HCT116 (cell line): ENCODE measurements at regions not wholly inside any gene's neighbourhood (a gene's known extent, or its start where the extent isn't known, plus 50 kb on each side); places are given as distances from the start of the nearest gene placed in this dataset.

Experiments
- ATAC-seq: fragments of 200-7000 bp; cut with Tn5 transposase; 2 replicates; pipeline ENCODE4 v1.9.1; 2020; ENCODE audit warnings: mild to moderate bottlenecking, moderate library complexity
- BruUV-seq: library from RNA; stranded (reverse); fragments of 400-500 nt; replicated peaks from 2 replicates; lab custom pipeline; 2021; lab: Mats Ljungman, UMichigan
- CTCF ChIA-PET: fragments of 300-600 bp; sonication (Branson Sonifier 250); formaldehyde crosslinking; loops from one replicate; lab custom pipeline; 2021; ENCODE audit warnings: antibody characterized with exemption; lab: Charles Lee
- POLR2A ChIA-PET: fragments of 300-600, 350-600 bp; sonication (Branson Sonifier 250); formaldehyde crosslinking; loops from one replicate; lab custom pipeline; 2021; ENCODE audit warnings: antibody characterized with exemption; lab: Charles Lee
- RAD21 ChIA-PET, 2 experiments: fragments of 300-600 bp; sonication (Branson Sonifier 250); formaldehyde crosslinking; loops; one replicate each; lab custom pipeline; 2023; ENCODE audit warnings: low total read pairs in 2 of 2; ENCODE audit not compliant: uncharacterized antibody in 2 of 2, unreplicated experiment in 2 of 2, low non-redundant PET in 1 of 2; lab: Charles Lee
- DNase-seq: peaks from one replicate; pipeline ENCODE4 v3.0.0-alpha.2; 2010; ENCODE audit warnings: low read depth, low spot score
- H2AFZ ChIP-seq: fragments of 200-600 bp; shearing (Covaris generic), sonication (generic); 2 replicates; pipeline ENCODE4 v1.6.1; 2017; ENCODE audit warnings: low read depth, mixed run types, mixed read lengths, antibody characterized with exemption, low read length; ENCODE audit not compliant: poor library complexity, severe bottlenecking
- H3K27ac ChIP-seq: 2 replicates; pipeline ENCODE4 v1.5.1; 2012; ENCODE audit warnings: low read depth, low read length
- H3K27me3 ChIP-seq: fragments of 200-600 bp; sonication (generic); 2 replicates; pipeline ENCODE4 v1.6.1; 2016; ENCODE audit warnings: mixed run types, low read length, mixed read lengths; ENCODE audit not compliant: insufficient read depth
- H3K36me3 ChIP-seq, 2 experiments: fragments of 200-500 bp in 1 of 2; fragments of 200-600 bp in 1 of 2; sonication (Bioruptor generic) in 1 of 2; sonication (generic) in 1 of 2; 2 replicates each; pipeline versions ENCODE4 v1.5.1 to v1.6.1; 2014 to 2016; ENCODE audit warnings: low read length in 2 of 2, inconsistent platforms in 1 of 2, mixed read lengths in 1 of 2, mixed run types in 1 of 2; ENCODE audit not compliant: insufficient read depth in 2 of 2, control insufficient read depth in 1 of 2
- H3K4me1 ChIP-seq, 2 experiments: fragments of 200-600 bp in 1 of 2; sonication (generic) in 1 of 2; 2 replicates each; pipeline versions ENCODE4 v1.5.1 to v1.6.1; 2012 to 2017; ENCODE audit warnings: low read length in 2 of 2, inconsistent platforms in 1 of 2, mild to moderate bottlenecking in 1 of 2, mixed read lengths in 1 of 2, mixed run types in 1 of 2, moderate library complexity in 1 of 2; ENCODE audit not compliant: insufficient read depth in 2 of 2, control insufficient read depth in 1 of 2
- H3K4me2 ChIP-seq: fragments of 200-600 bp; sonication (generic); 2 replicates; pipeline ENCODE4 v1.6.1; 2017; ENCODE audit warnings: mixed run types, low read length, mixed read lengths
- H3K4me3 ChIP-seq, 2 experiments: fragments of 200-600 bp in 1 of 2; sonication (generic) in 1 of 2; replicated peaks in 1 of 2; 2 replicates each; pipeline ENCODE4 v1.5.1; 2011 to 2016; ENCODE audit warnings: low read length in 2 of 2, control low read depth in 1 of 2, low read depth in 1 of 2, mild to moderate bottlenecking in 1 of 2, mixed read lengths in 1 of 2, mixed run types in 1 of 2
- H3K79me2 ChIP-seq: fragments of 200-600 bp; sonication (generic); 2 replicates; pipeline ENCODE4 v1.6.1; 2017; ENCODE audit warnings: mild to moderate bottlenecking, mixed run types, low read length, moderate library complexity, mixed read lengths; ENCODE audit not compliant: insufficient read depth
- H3K9ac ChIP-seq: fragments of 200-600 bp; sonication (generic); 2 replicates; pipeline ENCODE4 v1.6.1; 2016; ENCODE audit warnings: low read length, mixed read lengths
- H3K9me2 ChIP-seq: fragments of 200-600 bp; sonication (generic), shearing (Covaris generic); 2 replicates; pipeline ENCODE4 v1.6.1; 2017; ENCODE audit warnings: mixed run types, mild to moderate bottlenecking, moderate library complexity; ENCODE audit not compliant: insufficient read depth
- H3K9me3 ChIP-seq, 2 experiments: fragments of 200-500 bp in 1 of 2; fragments of 200-600 bp in 1 of 2; sonication (Bioruptor generic) in 1 of 2; sonication (generic) in 1 of 2; 2 replicates each; pipeline ENCODE4 v1.6.1; 2014 to 2017; ENCODE audit warnings: low read length in 2 of 2, mixed read lengths in 2 of 2, inconsistent platforms in 1 of 2, low read depth in 1 of 2, mild to moderate bottlenecking in 1 of 2, mixed run types in 1 of 2, moderate library complexity in 1 of 2; ENCODE audit not compliant: control insufficient read depth in 1 of 2, insufficient read depth in 1 of 2
- H4K20me1 ChIP-seq: fragments of 200-600 bp; sonication (generic), shearing (Covaris generic); 2 replicates; pipeline ENCODE4 v1.6.1; 2017; ENCODE audit warnings: mixed run types, mild to moderate bottlenecking, moderate library complexity; ENCODE audit not compliant: insufficient read depth
- ATF3 ChIP-seq: IDR thresholded peaks from 2 replicates; pipeline ENCODE4 v1.6.1; 2012
- CBX3 ChIP-seq: IDR thresholded peaks from 2 replicates; pipeline ENCODE4 v1.6.1; 2012; ENCODE audit warnings: low read depth
- CEBPB ChIP-seq: IDR thresholded peaks from 2 replicates; pipeline ENCODE4 v1.6.1; 2012; ENCODE audit warnings: low read depth
- EZH2phosphoT487 ChIP-seq: fragments of 200-600 bp; IDR thresholded peaks from 2 replicates; pipeline ENCODE4 v1.6.1; 2018; ENCODE audit warnings: antibody characterized with exemption, borderline replicate concordance
- POLR2AphosphoS5 ChIP-seq: IDR thresholded peaks from 2 replicates; pipeline ENCODE4 v1.6.1; 2011; ENCODE audit warnings: mild to moderate bottlenecking, low read depth, low read length, moderate library complexity
- REST ChIP-seq: IDR thresholded peaks from 2 replicates; pipeline ENCODE4 v1.6.1; 2012; ENCODE audit warnings: low read depth
- SP1 ChIP-seq: IDR thresholded peaks from 2 replicates; pipeline ENCODE4 v1.6.1; 2012; ENCODE audit warnings: low read depth
- SRF ChIP-seq: IDR thresholded peaks from 2 replicates; pipeline ENCODE4 v1.6.1; 2012; ENCODE audit warnings: low read depth
- ZBTB33 ChIP-seq: IDR thresholded peaks from 2 replicates; pipeline ENCODE4 v1.6.1; 2011; ENCODE audit warnings: mild to moderate bottlenecking, low read length, moderate library complexity; ENCODE audit not compliant: insufficient replicate concordance; ENCODE audit errors: extremely low read depth
- ZNF274 ChIP-seq: fragments of 200-500 bp; sonication (Bioruptor generic); IDR thresholded peaks from 2 replicates; pipeline ENCODE4 v1.6.1; 2014; ENCODE audit warnings: mild to moderate bottlenecking, low read depth, low read length, inconsistent platforms
- intact Hi-C: fragments of 100-400 bp; cut with micrococcal nuclease; formaldehyde crosslinking; loops from 2 replicates; pipeline ENCODE4 v1.10.0; 2022

- ATAC-seq (no peak), DNase-seq (no peak)
- H3K36me3 ChIP-seq = no peaks in the 10 kb centered on the region
- H3K4me3 ChIP-seq = no peak overlapping the region
- H3K9ac ChIP-seq = no peak overlapping the region
- H3K4me2 ChIP-seq = no peak overlapping the region
- H3K9me3 ChIP-seq = no peaks in the 10 kb centered on the region
- no TSS peak for BruUV-seq
- no peak overlapping the region for H3K27ac ChIP-seq
- H4K20me1 ChIP-seq = no peaks in the 10 kb centered on the region
- no peaks in the 10 kb centered on the region for H3K4me1 ChIP-seq
- CTCF ChIA-PET = no interaction called here
- TF ChIP-seq CEBPB (no peak), POLR2AphosphoS5 (no peak)
- H3K79me2 ChIP-seq = no peaks in the 10 kb centered on the region
- intact Hi-C loops = no loop called here
- H3K9me2 ChIP-seq = no peaks in the 10 kb centered on the region
- RAD21 ChIA-PET = no interaction called here
- POLR2A ChIA-PET = no interaction called here
- no peak overlapping the region for H2AFZ ChIP-seq
- peaks cover 10% of the 10 kb centered on the region; the same call in 1 of the 2 replicates for H3K27me3 ChIP-seq
Observed at GRCh38 chr2:47295981-47296635, 73.0 kb upstream of the EPCAM start.

- Histone ChIP-seq H2AFZ (no peak overlapping the region), H3K4me3 (no peak overlapping the region), H4K20me1 (no peaks in the 10 kb centered on the region), H3K9me2 (no peaks in the 10 kb centered on the region), H3K4me1 (peaks cover 0 to 4% of the 10 kb centered on the region in 2 experiments; a peak in 1 of 4 replicates), H3K9ac (no peak overlapping the region), H3K4me2 (no peak overlapping the region), H3K27ac (no peak overlapping the region), H3K9me3 (no peaks in the 10 kb centered on the region), H3K79me2 (no peaks in the 10 kb centered on the region), H3K27me3 (peaks cover 2% of the 10 kb centered on the region; the same call in 1 of the 2 replicates), H3K36me3 (no peaks in the 10 kb centered on the region)
- DNase-seq (no peak), ATAC-seq (no peak)
- CTCF ChIA-PET = no interaction called here
- POLR2A ChIA-PET = no interaction called here
- RAD21 ChIA-PET = no interaction called here
- intact Hi-C loops = no loop called here
- no TSS peak for BruUV-seq
- no peak for TF ChIP-seq SP1
- no peak for TF ChIP-seq ATF3
- no peak for TF ChIP-seq SRF
- TF ChIP-seq POLR2AphosphoS5 = no peak
- TF ChIP-seq CBX3 = no peak
- no peak for TF ChIP-seq EZH2phosphoT487
- no peak for TF ChIP-seq ZNF274
- TF ChIP-seq REST = no peak
- TF ChIP-seq ZBTB33 = no peak
Observed at GRCh38 chr2:47295131-47295980, 73.8 kb upstream of the EPCAM start.
